ENCODE measurements at regions not wholly inside any gene's neighbourhood (a gene's known extent, or its start where the extent isn't known, plus 50 kb on each side); places are given as distances from the start of the nearest gene placed in this dataset.

DNA sequence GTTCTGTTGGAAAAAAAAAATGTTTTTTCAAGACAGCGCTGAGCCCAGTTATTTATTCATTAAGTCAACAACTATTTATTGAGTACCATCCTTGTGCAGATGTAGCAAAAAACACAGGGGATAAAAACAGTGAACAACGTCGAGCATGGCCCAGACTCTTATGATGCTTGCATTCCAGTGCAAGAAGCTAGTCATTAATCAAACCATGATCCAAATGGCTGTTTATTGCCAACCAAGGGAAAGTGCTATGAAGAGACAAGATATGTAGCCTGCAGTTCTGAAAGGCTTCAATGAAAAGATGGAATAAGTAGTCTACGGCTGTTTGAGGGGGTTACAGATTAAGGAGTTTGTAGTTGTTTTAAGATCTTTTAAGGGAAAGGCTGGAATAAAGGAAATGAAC lies 262.3 kb downstream of the NEBL start:
- no peak overlapping the region for H3K27ac ChIP-seq
- H3K4me1 ChIP-seq = no peaks in the 10 kb centered on the region
- H3K4me3 ChIP-seq = no peak overlapping the region
- DNase-seq (no peak), ATAC-seq (no peak)
- no peaks in the 10 kb centered on the region for H3K36me3 ChIP-seq
- WGBS (ENCODE audit: insufficient coverage, low coverage, low lambda C conversion rate, missing lambda C conversion rate) = 46% methylated on average over 4 of the region's 4 CpGs
- H3K27me3 ChIP-seq = no peaks in the 10 kb centered on the region
- TF ChIP-seq POLR2A (IDR thresholded peaks at IDR 0.05) = no peak
- TF ChIP-seq CTCF (IDR thresholded peaks at IDR 0.05) = no peak
- intact Hi-C loops (cut with DNase I) = no loop called here
- no peaks in the 10 kb centered on the region for H3K9me3 ChIP-seq

- no peaks in the 10 kb centered on the region for H3K27me3 ChIP-seq
- intact Hi-C loops (cut with DNase I) = no loop called here
- H3K4me3 ChIP-seq = no peak overlapping the region
- H3K36me3 ChIP-seq = no peaks in the 10 kb centered on the region
- no peak for TF ChIP-seq CTCF (IDR thresholded peaks at IDR 0.05)
- TF ChIP-seq POLR2A (IDR thresholded peaks at IDR 0.05) = no peak
- WGBS (ENCODE audit: insufficient coverage, low coverage, low lambda C conversion rate, missing lambda C conversion rate) = 54% methylated on average over 4 of the region's 4 CpGs
- ATAC-seq = no peak
- H3K27ac ChIP-seq = no peak overlapping the region
- H3K9me3 ChIP-seq = no peaks in the 10 kb centered on the region
- no peak for DNase-seq
- H3K4me1 ChIP-seq = no peaks in the 10 kb centered on the region
Observed at GRCh38 chr10:20633714-20634113, 263.4 kb downstream of the NEBL start.

- Histone ChIP-seq H3K4me1 (no peaks in the 10 kb centered on the region), H3K27me3 (no peaks in the 10 kb centered on the region), H3K27ac (no peak overlapping the region), H3K4me3 (no peak overlapping the region), H3K36me3 (no peaks in the 10 kb centered on the region), H3K9me3 (no peaks in the 10 kb centered on the region)
- TF ChIP-seq CTCF (IDR thresholded peaks at IDR 0.05) (no peak), POLR2A (IDR thresholded peaks at IDR 0.05) (no peak)
- DNase-seq (no peak), ATAC-seq (no peak)
- intact Hi-C loops (cut with DNase I) = no loop called here
- 31% methylated on average over 2 of the region's 2 CpGs for WGBS (ENCODE audit: insufficient coverage, low coverage, low lambda C conversion rate, missing lambda C conversion rate)
Observed at GRCh38 chr10:20632696-20633095, 264.4 kb downstream of the NEBL start.

DNA sequence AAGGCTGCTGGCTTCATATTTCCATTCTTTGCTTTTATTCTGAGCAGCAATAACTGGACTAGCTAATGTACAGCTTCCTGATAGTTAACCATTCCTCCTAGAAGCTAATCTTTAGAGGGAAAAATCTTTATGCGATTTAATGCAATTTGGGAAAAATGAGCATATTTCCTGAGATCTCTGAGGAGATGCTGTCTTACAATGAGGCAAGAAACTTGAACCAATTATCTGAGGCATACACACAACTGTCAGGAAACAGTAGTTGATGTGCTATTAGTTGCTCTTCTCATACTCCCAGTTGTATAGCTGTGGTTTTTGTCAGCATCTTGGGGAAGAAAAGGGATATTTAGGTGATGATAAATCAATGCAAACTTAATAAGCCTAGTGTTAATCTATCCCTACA lies 265.9 kb downstream of the NEBL start:
- Histone ChIP-seq H3K27me3 (no peaks in the 10 kb centered on the region), H3K4me3 (no peak overlapping the region), H3K36me3 (no peaks in the 10 kb centered on the region), H3K4me1 (no peaks in the 10 kb centered on the region), H3K27ac (no peak overlapping the region), H3K9me3 (no peaks in the 10 kb centered on the region)
- TF ChIP-seq CTCF (IDR thresholded peaks at IDR 0.05) (no peak), POLR2A (IDR thresholded peaks at IDR 0.05) (no peak)
- ATAC-seq = no peak
- 56% methylated on average over 1 of the region's 1 CpG for WGBS (ENCODE audit: insufficient coverage, low coverage, low lambda C conversion rate, missing lambda C conversion rate)
- DNase-seq = no peak
- intact Hi-C loops (cut with DNase I) = no loop called here

DNA sequence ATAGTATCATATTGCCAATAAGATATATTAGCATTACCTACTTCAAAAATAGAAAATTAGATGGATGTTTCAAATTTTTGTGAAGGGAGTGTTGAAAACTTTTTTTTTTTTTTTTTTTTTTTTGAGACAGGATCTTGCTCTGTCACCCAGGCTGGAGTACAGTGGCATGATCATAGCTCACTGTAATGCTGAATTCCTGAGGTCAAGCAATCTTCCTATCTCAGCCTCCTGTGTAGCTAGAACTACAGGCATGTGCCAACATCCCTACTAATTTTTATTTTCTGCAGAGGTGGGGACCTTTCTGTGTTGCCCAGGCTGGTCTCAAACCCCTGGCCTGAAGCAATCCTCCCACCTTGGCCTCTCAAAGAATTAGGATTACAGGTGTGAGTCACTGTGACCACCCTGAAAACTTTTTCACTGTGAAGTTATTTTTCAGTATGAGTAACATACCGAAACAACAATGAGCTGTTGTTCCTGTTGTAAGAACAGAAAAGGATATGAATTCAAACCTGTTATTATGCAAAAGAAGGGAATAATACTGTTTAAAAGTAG lies 266.9 kb downstream of the NEBL start:
- H3K4me3 ChIP-seq = no peak overlapping the region
- no peaks in the 10 kb centered on the region for H3K27me3 ChIP-seq
- 33% methylated on average over 1 of the region's 1 CpG for WGBS (ENCODE audit: insufficient coverage, low coverage, low lambda C conversion rate, missing lambda C conversion rate)
- no peak for TF ChIP-seq CTCF (IDR thresholded peaks at IDR 0.05)
- no peak for TF ChIP-seq POLR2A (IDR thresholded peaks at IDR 0.05)
- intact Hi-C loops (cut with DNase I) = no loop called here
- no peaks in the 10 kb centered on the region for H3K4me1 ChIP-seq
- DNase-seq = no peak
- H3K27ac ChIP-seq = no peak overlapping the region
- H3K9me3 ChIP-seq = no peaks in the 10 kb centered on the region
- no peaks in the 10 kb centered on the region for H3K36me3 ChIP-seq
- no peak for ATAC-seq

Measured in right lobe of liver (tissue), 6 donors.